ENCODE measurements at regions not wholly inside any gene's neighbourhood (a gene's known extent, or its start where the extent isn't known, plus 50 kb on each side); places are given as distances from the start of the nearest gene placed in this dataset.

DNA sequence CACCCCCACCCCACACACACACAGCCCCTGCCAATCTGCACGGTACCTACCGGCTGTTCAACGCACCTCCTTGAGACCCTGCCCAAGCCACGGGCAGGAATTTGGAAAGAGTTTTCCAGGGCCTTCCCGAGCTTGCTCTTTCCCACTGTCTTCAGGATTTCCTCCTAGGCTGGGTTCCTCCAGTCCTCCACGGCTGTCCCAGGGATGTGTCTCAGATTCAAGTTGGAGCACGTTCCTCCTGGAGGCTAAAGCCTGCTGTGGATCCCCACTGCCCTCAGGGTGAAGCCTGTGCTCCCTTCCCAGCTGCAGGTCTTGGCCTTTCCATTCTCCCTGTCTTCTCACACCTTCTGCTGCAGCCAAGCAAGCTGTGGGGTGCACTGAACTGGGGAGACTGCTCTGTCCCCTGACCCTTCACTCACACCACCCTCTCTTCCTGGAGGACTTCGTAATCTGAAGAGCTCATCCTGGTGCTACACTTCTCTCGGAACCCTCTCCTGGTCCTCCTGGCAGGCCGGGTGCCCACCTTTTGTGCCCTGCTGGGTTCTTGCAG, 54.9 kb upstream of the HS6ST1 start:
- H4K20me1 ChIP-seq: no peaks in the 10 kb centered on the region

DNA sequence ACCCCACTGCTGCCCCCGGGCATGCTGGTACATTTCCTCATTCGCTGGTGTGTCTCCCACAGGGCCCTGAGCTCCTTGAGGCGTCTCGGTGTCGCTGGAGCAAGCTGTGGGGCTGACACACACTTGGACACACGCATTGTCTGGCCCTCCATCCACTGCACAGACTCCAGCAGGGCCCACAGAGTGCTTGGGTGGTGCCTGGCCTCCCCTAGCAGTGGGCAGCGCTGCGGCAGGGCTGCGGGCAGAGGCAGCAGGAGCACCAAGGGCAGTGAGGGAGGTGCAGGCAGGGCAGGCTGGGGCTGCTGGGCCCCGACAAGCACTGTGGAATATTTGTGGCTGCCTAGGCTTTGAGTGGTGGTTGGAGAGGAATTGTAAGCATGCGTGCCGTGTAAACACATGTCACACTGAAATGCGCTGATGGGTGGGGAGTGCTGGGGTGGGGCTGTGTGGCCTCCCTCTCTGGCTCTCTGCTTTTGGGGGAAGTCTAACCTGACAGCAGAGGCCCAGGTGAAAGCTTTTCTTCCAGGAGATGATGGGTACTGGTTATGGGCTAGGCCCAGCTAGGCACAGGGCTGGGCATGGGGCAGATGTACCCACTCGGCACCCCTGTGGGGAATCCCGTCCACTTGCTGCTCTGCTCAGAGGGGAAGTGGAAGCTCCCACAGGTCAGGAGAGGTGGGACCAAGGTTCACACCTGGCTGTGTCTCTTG, 55.5 kb upstream of the HS6ST1 start:
- no peak overlapping the region for H3K9ac ChIP-seq
- H3K4me3 ChIP-seq: no peak overlapping the region
- TF ChIP-seq Cebpa-rat (IDR thresholded peaks at IDR 0.05): no peak
- no peaks in the 10 kb centered on the region for H3K36me3 ChIP-seq
- peaks cover 0 to 16% (median 0%) of the 10 kb centered on the region in 11 experiments; a peak in 5 of 22 replicates for H3K27me3 ChIP-seq
- peaks cover 0 to 18% (median 9%) of the 10 kb centered on the region in 10 experiments; a peak in 10 of 20 replicates for H3K4me1 ChIP-seq
- no peaks in the 10 kb centered on the region for H4K20me1 ChIP-seq
- no peak overlapping the region for H3K4me2 ChIP-seq
- H3K27ac ChIP-seq: no peak overlapping the region
- H3K9me3 ChIP-seq (replicated peaks in 1 of 11): no peaks in the 10 kb centered on the region

More for the DNA sequence above, 54.9 kb upstream of the HS6ST1 start:
- Histone ChIP-seq H3K4me3 (no peak overlapping the region), H3K4me2 (no peak overlapping the region), H3K4me1 (peaks cover 0 to 18% (median 9%) of the 10 kb centered on the region in 10 experiments; a peak in 10 of 20 replicates), H3K9me3 (replicated peaks in 1 of 11) (no peaks in the 10 kb centered on the region), H3K27me3 (peaks cover 0 to 16% (median 0%) of the 10 kb centered on the region in 11 experiments; a peak in 5 of 22 replicates), H3K27ac (no peak overlapping the region), H3K36me3 (no peaks in the 10 kb centered on the region), H3K9ac (no peak overlapping the region)
- no peak for TF ChIP-seq Cebpa-rat (IDR thresholded peaks at IDR 0.05)

DNA sequence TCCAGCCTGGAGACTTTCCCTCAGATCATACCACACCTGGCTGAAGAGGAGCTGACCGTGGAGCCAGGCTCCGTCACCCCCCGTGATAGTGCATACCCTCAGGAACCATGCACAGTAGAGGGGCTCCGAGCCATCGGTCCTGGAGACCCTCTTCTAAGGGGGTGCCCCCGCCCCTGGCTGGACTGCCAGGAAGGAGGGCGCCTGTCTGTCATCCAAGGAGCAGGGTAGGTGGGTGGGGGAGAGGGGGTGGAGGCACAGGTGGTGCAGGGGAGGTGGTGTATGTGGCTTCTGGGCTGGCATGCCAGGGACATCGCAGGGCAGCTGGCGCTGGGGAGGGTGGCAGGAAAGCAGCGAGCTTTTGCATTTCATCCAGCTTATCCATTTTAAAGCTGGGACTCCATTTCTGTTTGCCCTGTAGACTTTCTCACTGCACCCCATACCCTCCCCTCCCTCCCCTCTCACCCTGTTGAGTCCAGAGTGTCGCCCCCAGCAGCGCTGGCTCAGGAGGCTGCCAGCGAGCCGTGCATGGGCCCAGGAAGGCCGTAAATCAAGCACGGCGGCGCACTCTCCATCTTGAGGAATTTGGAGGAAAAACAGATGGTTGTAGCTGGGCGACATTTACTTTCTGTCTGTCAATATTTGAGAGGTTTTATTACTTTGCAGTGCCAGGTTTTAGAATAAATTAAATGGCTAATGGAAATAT, 56.2 kb upstream of the HS6ST1 start:
- Histone ChIP-seq H3K36me3 (no peaks in the 10 kb centered on the region), H3K9ac (no peak overlapping the region), H3K9me3 (replicated peaks in 1 of 11) (no peaks in the 10 kb centered on the region), H3K4me3 (no peak overlapping the region), H4K20me1 (no peaks in the 10 kb centered on the region), H3K27ac (no peak overlapping the region), H3K4me1 (peaks cover 0 to 18% (median 9%) of the 10 kb centered on the region in 10 experiments; a peak in 10 of 20 replicates), H3K4me2 (no peak overlapping the region), H3K27me3 (peaks cover 0 to 16% (median 0%) of the 10 kb centered on the region in 11 experiments; a peak in 5 of 22 replicates)
- no peak for TF ChIP-seq Cebpa-rat (IDR thresholded peaks at IDR 0.05)

GRCh38 chr2:128375454-128375853, 56.8 kb upstream of the HS6ST1 start:
- TF ChIP-seq Cebpa-rat (IDR thresholded peaks at IDR 0.05): no peak
- Histone ChIP-seq H3K36me3 (no peaks in the 10 kb centered on the region), H3K27ac (no peak overlapping the region), H3K4me1 (peaks cover 0 to 21% (median 9%) of the 10 kb centered on the region in 10 experiments; a peak in 11 of 20 replicates), H3K9ac (no peak overlapping the region), H3K4me2 (no peak overlapping the region), H3K9me3 (replicated peaks in 1 of 11) (no peaks in the 10 kb centered on the region), H3K27me3 (peaks cover 0 to 16% (median 0%) of the 10 kb centered on the region in 11 experiments; a peak in 5 of 22 replicates), H4K20me1 (no peaks in the 10 kb centered on the region), H3K4me3 (no peak overlapping the region)

DNA sequence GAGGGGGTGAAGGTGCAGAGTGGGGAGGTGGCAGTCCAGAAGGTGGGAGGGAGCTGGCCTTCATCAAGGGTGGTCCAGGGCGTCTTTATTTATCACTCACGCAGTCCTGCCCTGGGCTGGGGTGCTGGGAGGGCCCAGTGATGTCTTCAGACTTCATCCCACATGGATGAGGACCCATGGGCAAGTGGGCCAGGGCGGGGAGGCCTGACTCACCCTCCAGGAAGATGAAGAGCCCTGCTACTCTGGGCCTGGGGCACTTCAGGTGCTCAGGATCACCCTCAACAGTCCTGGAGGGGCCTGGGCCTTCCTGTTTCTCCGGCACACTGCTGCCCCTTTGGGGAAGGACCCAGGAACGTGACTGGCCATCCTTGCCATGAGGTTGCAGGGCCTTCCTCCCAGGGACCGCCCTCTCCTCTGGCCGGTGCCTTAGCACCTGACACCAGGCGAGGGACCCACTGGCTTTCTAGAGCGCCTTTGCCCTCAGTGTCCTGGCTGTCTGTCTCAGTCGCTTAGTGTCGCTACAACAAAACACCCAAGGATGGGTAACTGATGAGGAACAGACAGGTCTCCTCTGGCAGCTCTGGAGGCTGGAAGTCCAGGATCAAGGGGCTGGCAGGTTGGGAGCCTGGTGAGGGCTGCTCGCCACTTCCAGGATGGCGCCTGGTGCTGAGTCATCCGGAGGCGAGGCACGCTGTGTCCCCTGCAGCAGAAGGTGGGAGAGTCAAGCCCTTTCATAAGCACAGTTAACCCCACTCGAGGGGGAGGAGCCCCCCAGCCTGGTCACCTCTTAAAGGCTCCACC, 57.8 kb upstream of the HS6ST1 start:
- Histone ChIP-seq H3K9ac (no peak overlapping the region), H3K36me3 (no peaks in the 10 kb centered on the region), H4K20me1 (no peaks in the 10 kb centered on the region), H3K4me2 (no peak overlapping the region), H3K9me3 (replicated peaks in 1 of 11) (no peaks in the 10 kb centered on the region), H3K4me3 (no peak overlapping the region), H3K4me1 (peaks cover 0 to 31% (median 18%) of the 10 kb centered on the region in 10 experiments; a peak in 12 of 20 replicates), H3K27ac (no peak overlapping the region), H3K27me3 (peaks cover 0 to 16% (median 0%) of the 10 kb centered on the region in 11 experiments; a peak in 5 of 22 replicates)
- TF ChIP-seq Cebpa-rat (IDR thresholded peaks at IDR 0.05): no peak

DNA sequence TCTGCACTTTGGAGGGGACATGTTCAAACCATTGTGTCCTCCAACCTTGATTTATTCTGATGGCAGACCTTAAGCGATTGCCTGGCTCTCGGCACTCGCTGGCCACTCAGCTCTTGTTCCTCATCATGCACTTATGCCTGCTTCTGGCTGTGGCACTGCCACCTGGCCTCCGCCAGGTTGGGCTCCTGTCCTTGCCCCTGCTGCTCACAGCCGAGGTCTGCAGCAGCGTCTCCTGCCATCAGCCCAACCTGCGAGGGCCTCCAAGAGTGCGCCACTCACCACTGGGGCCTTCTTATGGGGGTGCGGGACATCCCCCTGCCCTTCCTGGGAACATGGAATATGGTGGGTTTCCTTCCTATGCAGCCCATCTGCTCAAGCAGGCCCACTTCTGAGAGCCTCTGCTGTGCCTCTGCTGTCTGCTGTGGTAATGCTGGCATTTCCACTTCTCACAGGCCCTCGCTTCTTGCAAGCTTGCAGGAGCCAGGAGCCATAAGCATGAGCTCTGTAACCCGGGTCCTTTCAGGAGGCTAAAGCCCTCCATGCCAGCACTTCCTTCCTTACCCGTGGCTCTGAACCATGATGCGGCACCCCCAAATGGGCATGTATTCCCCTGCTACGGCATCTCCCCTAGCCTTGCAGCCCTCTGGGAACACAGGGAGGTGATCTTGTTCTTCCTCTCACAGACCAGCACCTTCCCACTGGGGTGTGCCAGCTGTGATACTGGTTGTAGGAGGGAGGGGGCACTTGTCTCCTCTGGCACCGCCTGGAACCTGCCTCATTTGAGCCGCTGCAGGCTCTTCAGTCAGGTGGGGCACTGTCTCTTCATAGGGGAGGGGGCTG, 58.6 kb upstream of the HS6ST1 start:
- Histone ChIP-seq H3K4me1 (peaks cover 0 to 38% (median 20%) of the 10 kb centered on the region in 10 experiments; a peak in 12 of 20 replicates), H3K27ac (no peak overlapping the region), H3K36me3 (no peaks in the 10 kb centered on the region), H3K27me3 (peaks cover 0 to 12% (median 0%) of the 10 kb centered on the region in 11 experiments; a peak in 5 of 22 replicates), H3K4me2 (peak overlapping the region in 7 of 11 experiments; percentile 8 to 55 (median 25); a peak in 10 of 22 replicates), H4K20me1 (no peaks in the 10 kb centered on the region), H3K9me3 (replicated peaks in 1 of 11) (no peaks in the 10 kb centered on the region), H3K4me3 (no peak overlapping the region), H3K9ac (no peak overlapping the region)
- no peak for TF ChIP-seq Cebpa-rat (IDR thresholded peaks at IDR 0.05)

- H3K4me1 ChIP-seq: peaks cover 0 to 32% (median 20%) of the 10 kb centered on the region in 10 experiments; a peak in 12 of 20 replicates
- H3K4me3 ChIP-seq: no peak overlapping the region
- TF ChIP-seq Cebpa-rat (IDR thresholded peaks at IDR 0.05): no peak
- H3K27me3 ChIP-seq: peaks cover 0 to 5% (median 0%) of the 10 kb centered on the region in 11 experiments; a peak in 2 of 22 replicates
- peak overlapping the region in 3 of 11 experiments; percentile 12 to 52 (median 25); a peak in 4 of 22 replicates for H3K4me2 ChIP-seq
- H4K20me1 ChIP-seq: no peaks in the 10 kb centered on the region
- no peaks in the 10 kb centered on the region for H3K36me3 ChIP-seq
- no peak overlapping the region for H3K9ac ChIP-seq
- no peak overlapping the region for H3K27ac ChIP-seq
- no peaks in the 10 kb centered on the region for H3K9me3 ChIP-seq (replicated peaks in 1 of 11)
These were observed 59.8 kb upstream of the HS6ST1 start for GRCh38 chr2:128378231-128379020.

Data from BLaER1 treated with 17β-estradiol and CSF1 and Interleukin-3, amounts not matched to agents 10 nM and 100 nM (cell line).